Mucosa of rectum (tissue), 2 donors: ENCODE measurements at regions not wholly inside any gene's neighbourhood (a gene's known extent, or its start where the extent isn't known, plus 50 kb on each side); places are given as distances from the start of the nearest gene placed in this dataset.

Experiments used
- H3K27ac ChIP-seq, 2 donors: one replicate each; pipeline ENCODE4 v1.7.0; 2013; ENCODE audit warnings: inconsistent platforms in 2 of 2, low read depth in 2 of 2, low read length in 2 of 2
- H3K27me3 ChIP-seq, 2 donors: one replicate each; pipeline ENCODE4 v1.7.0; 2013; ENCODE audit warnings: low read length in 2 of 2; ENCODE audit not compliant: control insufficient read depth in 2 of 2, insufficient read depth in 2 of 2
- H3K36me3 ChIP-seq, 2 donors: one replicate each; pipeline ENCODE4 v1.7.0; 2013; ENCODE audit warnings: low read length in 2 of 2; ENCODE audit not compliant: control insufficient read depth in 2 of 2, insufficient read depth in 2 of 2
- H3K4me1 ChIP-seq, 2 donors: one replicate each; pipeline ENCODE4 v1.7.0; 2013; ENCODE audit warnings: low read length in 2 of 2, mild to moderate bottlenecking in 1 of 2; ENCODE audit not compliant: control insufficient read depth in 2 of 2, insufficient read depth in 2 of 2
- H3K4me3 ChIP-seq, 2 donors: one replicate each; pipeline ENCODE4 v1.7.0; 2013; ENCODE audit warnings: low read length in 2 of 2
- H3K9ac ChIP-seq, 2 donors: one replicate each; pipeline ENCODE4 v1.7.0; 2013; ENCODE audit warnings: low read length in 2 of 2, low read depth in 1 of 2, mild to moderate bottlenecking in 1 of 2
- H3K9me3 ChIP-seq, 2 donors: one replicate each; pipeline ENCODE4 v1.7.0; 2013; ENCODE audit warnings: low read length in 2 of 2; ENCODE audit not compliant: control insufficient read depth in 2 of 2
- donor health status: healthy.
- donor health status: Normal muscosa, but diverticular disease.

- no peak overlapping the region for H3K9ac ChIP-seq
- no peaks in the 10 kb centered on the region for H3K27me3 ChIP-seq
- no peaks in the 10 kb centered on the region for H3K4me1 ChIP-seq
- H3K36me3 ChIP-seq: no peaks in the 10 kb centered on the region
- no peaks in the 10 kb centered on the region for H3K9me3 ChIP-seq
- no peak overlapping the region for H3K4me3 ChIP-seq
- no peak overlapping the region for H3K27ac ChIP-seq
Observed at GRCh38 chr4:177605252-177605651, 163.0 kb upstream of the AGA start.

GRCh38 chr4:177607111-177607573, 164.9 kb upstream of the AGA start:
- H3K27me3 ChIP-seq: no peaks in the 10 kb centered on the region
- no peaks in the 10 kb centered on the region for H3K4me1 ChIP-seq
- no peak overlapping the region for H3K27ac ChIP-seq
- no peak overlapping the region for H3K4me3 ChIP-seq
- H3K9ac ChIP-seq: no peak overlapping the region
- H3K9me3 ChIP-seq: no peaks in the 10 kb centered on the region
- H3K36me3 ChIP-seq: no peaks in the 10 kb centered on the region

GRCh38 chr4:177611974-177612664, 169.9 kb upstream of the AGA start:
- H3K4me1 ChIP-seq: no peaks in the 10 kb centered on the region
- no peaks in the 10 kb centered on the region for H3K36me3 ChIP-seq
- no peak overlapping the region for H3K4me3 ChIP-seq
- H3K27me3 ChIP-seq: no peaks in the 10 kb centered on the region
- no peaks in the 10 kb centered on the region for H3K9me3 ChIP-seq
- H3K9ac ChIP-seq: no peak overlapping the region
- H3K27ac ChIP-seq: no peak overlapping the region

GRCh38 chr4:177612684-177613083, 170.4 kb upstream of the AGA start:
- H3K4me3 ChIP-seq: no peak overlapping the region
- no peaks in the 10 kb centered on the region for H3K36me3 ChIP-seq
- H3K9ac ChIP-seq: no peak overlapping the region
- no peaks in the 10 kb centered on the region for H3K4me1 ChIP-seq
- H3K9me3 ChIP-seq: no peaks in the 10 kb centered on the region
- H3K27me3 ChIP-seq: no peaks in the 10 kb centered on the region
- H3K27ac ChIP-seq: no peak overlapping the region

- H3K4me1 ChIP-seq: no peaks in the 10 kb centered on the region
- H3K9me3 ChIP-seq: no peaks in the 10 kb centered on the region
- H3K27me3 ChIP-seq: no peaks in the 10 kb centered on the region
- no peaks in the 10 kb centered on the region for H3K36me3 ChIP-seq
- H3K4me3 ChIP-seq: no peak overlapping the region
- no peak overlapping the region for H3K27ac ChIP-seq
- no peak overlapping the region for H3K9ac ChIP-seq
Observed at GRCh38 chr4:177632481-177632880, 190.2 kb upstream of the AGA start.

- Histone ChIP-seq H3K9ac (no peak overlapping the region), H3K36me3 (no peaks in the 10 kb centered on the region), H3K4me1 (no peaks in the 10 kb centered on the region), H3K27ac (no peak overlapping the region), H3K4me3 (no peak overlapping the region), H3K9me3 (no peaks in the 10 kb centered on the region), H3K27me3 (no peaks in the 10 kb centered on the region)
Observed at GRCh38 chr4:177638871-177639270, 196.6 kb upstream of the AGA start.

GRCh38 chr4:177640864-177641263, 198.6 kb upstream of the AGA start:
- no peaks in the 10 kb centered on the region for H3K27me3 ChIP-seq
- no peak overlapping the region for H3K4me3 ChIP-seq
- no peaks in the 10 kb centered on the region for H3K9me3 ChIP-seq
- no peaks in the 10 kb centered on the region for H3K36me3 ChIP-seq
- no peak overlapping the region for H3K27ac ChIP-seq
- H3K9ac ChIP-seq: no peak overlapping the region
- H3K4me1 ChIP-seq: no peaks in the 10 kb centered on the region

GRCh38 chr4:177660223-177660622, 218.0 kb upstream of the AGA start:
- Histone ChIP-seq H3K36me3 (no peaks in the 10 kb centered on the region), H3K4me1 (no peaks in the 10 kb centered on the region), H3K4me3 (no peak overlapping the region), H3K9ac (no peak overlapping the region), H3K9me3 (no peaks in the 10 kb centered on the region), H3K27ac (no peak overlapping the region), H3K27me3 (no peaks in the 10 kb centered on the region)

GRCh38 chr4:177667687-177668086, 225.4 kb upstream of the AGA start:
- Histone ChIP-seq H3K36me3 (no peaks in the 10 kb centered on the region), H3K27me3 (no peaks in the 10 kb centered on the region), H3K9me3 (no peaks in the 10 kb centered on the region), H3K4me3 (no peak overlapping the region), H3K27ac (no peak overlapping the region), H3K9ac (no peak overlapping the region), H3K4me1 (no peaks in the 10 kb centered on the region)

GRCh38 chr4:177671387-177671786, 229.2 kb upstream of the AGA start:
- Histone ChIP-seq H3K4me3 (no peak overlapping the region), H3K27me3 (no peaks in the 10 kb centered on the region), H3K27ac (no peak overlapping the region), H3K36me3 (no peaks in the 10 kb centered on the region), H3K9me3 (no peaks in the 10 kb centered on the region), H3K9ac (no peak overlapping the region), H3K4me1 (no peaks in the 10 kb centered on the region)

GRCh38 chr4:177671845-177672244, 229.6 kb upstream of the AGA start:
- no peaks in the 10 kb centered on the region for H3K36me3 ChIP-seq
- H3K9me3 ChIP-seq: no peaks in the 10 kb centered on the region
- no peaks in the 10 kb centered on the region for H3K4me1 ChIP-seq
- no peak overlapping the region for H3K4me3 ChIP-seq
- H3K27ac ChIP-seq: no peak overlapping the region
- no peaks in the 10 kb centered on the region for H3K27me3 ChIP-seq
- no peak overlapping the region for H3K9ac ChIP-seq
